ENCODE measurements at regions not wholly inside any gene's neighbourhood (a gene's known extent, or its start where the extent isn't known, plus 50 kb on each side); places are given as distances from the start of the nearest gene placed in this dataset.
"Not testable (repeated sequence)": the region's sequence is repeated elsewhere in the genome, so short reads cannot be mapped to it uniquely, and the experiment has no call there.

- Mint-ChIP-seq H3K27ac (no peak overlapping the region), H3K9me3 (no peaks in the 10 kb centered on the region), H3K4me1 (ENCODE audit: low read depth) (no peaks in the 10 kb centered on the region), H3K36me3 (ENCODE audit: low read depth) (no peaks in the 10 kb centered on the region), H3K4me3 (no peak overlapping the region), H3K27me3 (peaks cover 5% of the 10 kb centered on the region)
Observed at GRCh38 chr18:22704586-22704918, 228.6 kb upstream of the RBBP8 start.

- Mint-ChIP-seq H3K36me3 (ENCODE audit: low read depth) (no peaks in the 10 kb centered on the region), H3K27ac (no peak overlapping the region), H3K27me3 (no peaks in the 10 kb centered on the region)
Observed at GRCh38 chr18:22705328-22705727, 227.8 kb upstream of the RBBP8 start.

GRCh38 chr18:22706025-22706424, 227.1 kb upstream of the RBBP8 start:
- not testable (repeated sequence) for H3K9me3 Mint-ChIP-seq; H3K4me1 Mint-ChIP-seq (ENCODE audit: low read depth); H3K27me3 Mint-ChIP-seq; H3K27ac Mint-ChIP-seq; H3K36me3 Mint-ChIP-seq (ENCODE audit: low read depth); H3K4me3 Mint-ChIP-seq

More at GRCh38 chr18:22705328-22705727, 227.8 kb upstream of the RBBP8 start:
- Mint-ChIP-seq H3K9me3 (no peaks in the 10 kb centered on the region), H3K4me3 (no peak overlapping the region), H3K4me1 (ENCODE audit: low read depth) (no peaks in the 10 kb centered on the region)

GRCh38 chr18:22709288-22710060, 223.7 kb upstream of the RBBP8 start:
- Mint-ChIP-seq H3K36me3 (ENCODE audit: low read depth) (no peaks in the 10 kb centered on the region), H3K27me3 (no peaks in the 10 kb centered on the region), H3K4me1 (ENCODE audit: low read depth) (no peaks in the 10 kb centered on the region), H3K27ac (no peak overlapping the region), H3K9me3 (no peaks in the 10 kb centered on the region), H3K4me3 (no peak overlapping the region)

- no peak overlapping the region for H3K4me3 Mint-ChIP-seq
- H3K4me1 Mint-ChIP-seq (ENCODE audit: low read depth) = no peaks in the 10 kb centered on the region
- no peaks in the 10 kb centered on the region for H3K9me3 Mint-ChIP-seq
- no peaks in the 10 kb centered on the region for H3K27me3 Mint-ChIP-seq
- no peaks in the 10 kb centered on the region for H3K36me3 Mint-ChIP-seq (ENCODE audit: low read depth)
- H3K27ac Mint-ChIP-seq = no peak overlapping the region
Observed at GRCh38 chr18:22710673-22711191, 222.4 kb upstream of the RBBP8 start.

- Mint-ChIP-seq H3K4me1 (ENCODE audit: low read depth) (no peaks in the 10 kb centered on the region), H3K4me3 (no peak overlapping the region), H3K27ac (no peak overlapping the region), H3K36me3 (ENCODE audit: low read depth) (no peaks in the 10 kb centered on the region), H3K27me3 (no peaks in the 10 kb centered on the region), H3K9me3 (no peaks in the 10 kb centered on the region)
Observed at GRCh38 chr18:22711192-22711685, 221.9 kb upstream of the RBBP8 start.

- no peak overlapping the region for H3K4me3 Mint-ChIP-seq
- no peaks in the 10 kb centered on the region for H3K9me3 Mint-ChIP-seq
- H3K27me3 Mint-ChIP-seq = no peaks in the 10 kb centered on the region
- H3K4me1 Mint-ChIP-seq (ENCODE audit: low read depth) = no peaks in the 10 kb centered on the region
- no peaks in the 10 kb centered on the region for H3K36me3 Mint-ChIP-seq (ENCODE audit: low read depth)
- H3K27ac Mint-ChIP-seq = no peak overlapping the region
Observed at GRCh38 chr18:22713511-22713910, 219.6 kb upstream of the RBBP8 start.

GRCh38 chr18:22717536-22717935, 215.6 kb upstream of the RBBP8 start:
- H3K4me1 Mint-ChIP-seq (ENCODE audit: low read depth); H3K9me3 Mint-ChIP-seq; H3K27me3 Mint-ChIP-seq; H3K27ac Mint-ChIP-seq; H3K36me3 Mint-ChIP-seq (ENCODE audit: low read depth); H3K4me3 Mint-ChIP-seq: not testable (repeated sequence)

- Mint-ChIP-seq H3K9me3 (no peaks in the 10 kb centered on the region), H3K4me1 (ENCODE audit: low read depth) (no peaks in the 10 kb centered on the region), H3K36me3 (ENCODE audit: low read depth) (no peaks in the 10 kb centered on the region), H3K27me3 (no peaks in the 10 kb centered on the region), H3K4me3 (no peak overlapping the region), H3K27ac (no peak overlapping the region)
Observed at GRCh38 chr18:22723221-22723620, 209.9 kb upstream of the RBBP8 start.

GRCh38 chr18:22723773-22724172, 209.4 kb upstream of the RBBP8 start:
- Mint-ChIP-seq H3K9me3 (no peaks in the 10 kb centered on the region), H3K27me3 (no peaks in the 10 kb centered on the region), H3K36me3 (ENCODE audit: low read depth) (no peaks in the 10 kb centered on the region), H3K4me1 (ENCODE audit: low read depth) (no peaks in the 10 kb centered on the region), H3K4me3 (no peak overlapping the region), H3K27ac (no peak overlapping the region)

- H3K4me3 Mint-ChIP-seq = no peak overlapping the region
- no peak overlapping the region for H3K27ac Mint-ChIP-seq
- no peaks in the 10 kb centered on the region for H3K4me1 Mint-ChIP-seq (ENCODE audit: low read depth)
- peaks cover 4% of the 10 kb centered on the region for H3K27me3 Mint-ChIP-seq
- H3K36me3 Mint-ChIP-seq (ENCODE audit: low read depth) = no peaks in the 10 kb centered on the region
- H3K9me3 Mint-ChIP-seq = no peaks in the 10 kb centered on the region
Observed at GRCh38 chr18:22726469-22726868, 206.7 kb upstream of the RBBP8 start.

GRCh38 chr18:22728016-22728415, 205.1 kb upstream of the RBBP8 start:
- no peaks in the 10 kb centered on the region for H3K4me1 Mint-ChIP-seq (ENCODE audit: low read depth)
- H3K27ac Mint-ChIP-seq = no peak overlapping the region
- no peaks in the 10 kb centered on the region for H3K9me3 Mint-ChIP-seq
- H3K36me3 Mint-ChIP-seq (ENCODE audit: low read depth) = no peaks in the 10 kb centered on the region
- peaks cover 6% of the 10 kb centered on the region for H3K27me3 Mint-ChIP-seq
- no peak overlapping the region for H3K4me3 Mint-ChIP-seq

- no peak overlapping the region for H3K27ac Mint-ChIP-seq
- H3K4me1 Mint-ChIP-seq (ENCODE audit: low read depth) = no peaks in the 10 kb centered on the region
- no peaks in the 10 kb centered on the region for H3K9me3 Mint-ChIP-seq
- H3K4me3 Mint-ChIP-seq = no peak overlapping the region
- peaks cover 11% of the 10 kb centered on the region for H3K27me3 Mint-ChIP-seq
- H3K36me3 Mint-ChIP-seq (ENCODE audit: low read depth) = no peaks in the 10 kb centered on the region
Observed at GRCh38 chr18:22728481-22729105, 204.5 kb upstream of the RBBP8 start.

GRCh38 chr18:22731398-22731797, 201.7 kb upstream of the RBBP8 start:
- no peaks in the 10 kb centered on the region for H3K9me3 Mint-ChIP-seq
- no peak overlapping the region for H3K4me3 Mint-ChIP-seq
- no peaks in the 10 kb centered on the region for H3K4me1 Mint-ChIP-seq (ENCODE audit: low read depth)
- peaks cover 11% of the 10 kb centered on the region for H3K27me3 Mint-ChIP-seq
- no peak overlapping the region for H3K27ac Mint-ChIP-seq
- no peaks in the 10 kb centered on the region for H3K36me3 Mint-ChIP-seq (ENCODE audit: low read depth)

- H3K4me1 Mint-ChIP-seq (ENCODE audit: low read depth) = no peaks in the 10 kb centered on the region
- no peak overlapping the region for H3K4me3 Mint-ChIP-seq
- peaks cover 11% of the 10 kb centered on the region for H3K27me3 Mint-ChIP-seq
- no peaks in the 10 kb centered on the region for H3K9me3 Mint-ChIP-seq
- H3K27ac Mint-ChIP-seq = no peak overlapping the region
- H3K36me3 Mint-ChIP-seq (ENCODE audit: low read depth) = no peaks in the 10 kb centered on the region
Observed at GRCh38 chr18:22734105-22734661, 198.9 kb upstream of the RBBP8 start.
